Smooth muscle cell (in vitro differentiated cells): ENCODE measurements at regions not wholly inside any gene's neighbourhood (a gene's known extent, or its start where the extent isn't known, plus 50 kb on each side); places are given as distances from the start of the nearest gene placed in this dataset.

Experiments
- DNase-seq: peaks from one replicate; lab custom pipeline; 2025; ENCODE audit not compliant: unreplicated experiment; lab: John Stamatoyannopoulos, UW
- H2AFZ ChIP-seq: fragments of 200-600 bp; sonication (generic); 2 replicates; pipeline ENCODE4 v1.6.0; 2016; ENCODE audit warnings: antibody characterized with exemption, low read depth, mild to moderate bottlenecking
- H3F3A ChIP-seq: fragments of 200-600 bp; sonication (generic); 2 replicates; pipeline ENCODE4 v1.6.0; 2017; ENCODE audit warnings: antibody characterized with exemption, low read depth
- H3K27ac ChIP-seq: fragments of 200-600 bp; sonication (generic); 2 replicates; pipeline ENCODE4 v1.5.1; 2016; ENCODE audit warnings: low read depth, mild to moderate bottlenecking
- H3K27me3 ChIP-seq: fragments of 200-600 bp; sonication (generic); 2 replicates; pipeline ENCODE4 v1.6.1; 2016; ENCODE audit warnings: low read depth, mild to moderate bottlenecking
- H3K36me3 ChIP-seq: fragments of 200-600 bp; sonication (generic); 2 replicates; pipeline ENCODE4 v1.5.1; 2016; ENCODE audit warnings: low read depth
- H3K4me1 ChIP-seq: fragments of 200-600 bp; sonication (generic); 2 replicates; pipeline ENCODE4 v1.5.1; 2016; ENCODE audit warnings: low read depth
- H3K4me2 ChIP-seq: fragments of 200-600 bp; sonication (generic); 2 replicates; pipeline ENCODE4 v1.6.0; 2016; ENCODE audit warnings: mild to moderate bottlenecking
- H3K4me3 ChIP-seq: fragments of 200-600 bp; sonication (generic); 2 replicates; pipeline ENCODE4 v1.5.1; 2016; ENCODE audit warnings: mild to moderate bottlenecking
- H3K79me2 ChIP-seq: fragments of 200-600 bp; sonication (generic); 2 replicates; pipeline ENCODE4 v1.6.0; 2016; ENCODE audit warnings: low read depth, mild to moderate bottlenecking
- H3K9ac ChIP-seq: fragments of 200-600 bp; sonication (generic); 2 replicates; pipeline ENCODE4 v1.6.0; 2016; ENCODE audit warnings: low read depth
- H3K9me3 ChIP-seq: fragments of 200-600 bp; sonication (generic); replicated peaks from 2 replicates; pipeline ENCODE4 v1.5.1; 2016; ENCODE audit warnings: low read depth
- H4K20me1 ChIP-seq: fragments of 200-600 bp; sonication (generic); 2 replicates; pipeline ENCODE4 v1.6.0; 2016; ENCODE audit warnings: low read depth
- CTCF ChIP-seq: fragments of 200-600 bp; sonication (generic); IDR thresholded peaks from 2 replicates; pipeline ENCODE4 v1.5.1; 2017; ENCODE audit warnings: borderline replicate concordance, mild to moderate bottlenecking, antibody characterized with exemption; ENCODE audit not compliant: insufficient read depth, poor library complexity, severe bottlenecking
- WGBS: methylation state at CpG from one replicate; pipeline ENCODE4 v1.1.7; 2016; ENCODE audit warnings: low lambda C conversion rate; 5-methylcytosine and 5-hydroxymethylcytosine counted together

DNA sequence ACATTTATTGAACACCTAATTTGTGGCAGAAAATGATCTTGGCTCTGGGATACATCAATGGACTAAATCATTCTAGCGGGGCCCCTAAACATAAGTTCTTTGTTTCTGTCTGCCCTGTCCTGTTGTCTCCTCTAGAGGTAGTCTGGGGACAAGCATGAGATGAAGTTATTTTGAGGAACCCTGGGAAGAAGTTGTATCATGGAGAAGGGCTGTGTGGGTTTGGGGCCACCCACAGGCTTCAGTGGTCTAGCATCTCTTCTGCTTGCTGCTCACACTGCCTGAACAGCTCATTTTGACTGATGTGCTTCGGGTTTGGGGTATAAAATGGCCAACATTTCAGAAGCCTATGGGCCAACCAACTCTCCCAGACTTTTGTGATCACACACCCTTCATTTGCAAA, 50.3 kb upstream of the OSBPL11 start:
- no peak for TF ChIP-seq CTCF
- no peaks in the 10 kb centered on the region for H3F3A ChIP-seq
- H3K9me3 ChIP-seq: no peaks in the 10 kb centered on the region
- DNase-seq: no peak
- no peak overlapping the region for H3K27ac ChIP-seq
- H3K4me3 ChIP-seq: no peak overlapping the region
- no peak overlapping the region for H3K4me2 ChIP-seq
- no peaks in the 10 kb centered on the region for H3K79me2 ChIP-seq
- H2AFZ ChIP-seq: no peak overlapping the region
- 92% methylated on average over 2 of the region's 2 CpGs for WGBS
- no peaks in the 10 kb centered on the region for H3K4me1 ChIP-seq
- H3K9ac ChIP-seq: no peak overlapping the region
- no peaks in the 10 kb centered on the region for H3K36me3 ChIP-seq
- H4K20me1 ChIP-seq: no peaks in the 10 kb centered on the region
- no peaks in the 10 kb centered on the region for H3K27me3 ChIP-seq

DNA sequence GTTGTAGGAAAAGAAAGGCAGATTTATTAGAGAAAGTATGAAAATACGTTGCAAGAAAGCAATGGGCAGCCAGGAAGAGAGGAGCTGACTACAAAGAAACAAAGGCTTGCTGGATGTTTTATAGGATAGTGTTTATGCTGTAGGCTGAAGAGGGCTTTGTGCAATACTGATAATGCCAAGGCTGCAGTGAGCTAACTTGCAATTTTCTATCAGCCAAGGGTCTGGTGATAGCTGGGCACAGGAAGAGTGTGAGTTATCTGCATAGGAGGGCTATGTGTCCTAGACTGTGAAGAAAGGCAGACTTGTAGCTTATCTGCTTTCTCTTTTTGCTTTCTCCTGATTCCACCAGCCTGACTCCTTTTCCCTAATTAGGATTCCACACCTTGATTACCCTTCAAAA, 51.3 kb upstream of the OSBPL11 start:
- no peaks in the 10 kb centered on the region for H3K4me1 ChIP-seq
- no peak for DNase-seq
- no peaks in the 10 kb centered on the region for H3K9me3 ChIP-seq
- no peaks in the 10 kb centered on the region for H3F3A ChIP-seq
- H3K9ac ChIP-seq: no peak overlapping the region
- no peaks in the 10 kb centered on the region for H4K20me1 ChIP-seq
- H3K36me3 ChIP-seq: no peaks in the 10 kb centered on the region
- H3K4me2 ChIP-seq: no peak overlapping the region
- no peak for TF ChIP-seq CTCF
- H2AFZ ChIP-seq: no peak overlapping the region
- peak overlapping the region; percentile 79 for H3K27ac ChIP-seq
- H3K27me3 ChIP-seq: no peaks in the 10 kb centered on the region
- H3K4me3 ChIP-seq: no peak overlapping the region
- 63% methylated on average over 1 of the region's 1 CpG for WGBS
- no peaks in the 10 kb centered on the region for H3K79me2 ChIP-seq

GRCh38 chr3:125647318-125648014, 52.2 kb upstream of the OSBPL11 start:
- Histone ChIP-seq H3F3A (no peaks in the 10 kb centered on the region), H3K79me2 (no peaks in the 10 kb centered on the region), H3K4me2 (peak overlapping the region; percentile 43), H3K27me3 (no peaks in the 10 kb centered on the region), H4K20me1 (no peaks in the 10 kb centered on the region), H2AFZ (no peak overlapping the region), H3K4me3 (no peak overlapping the region), H3K9me3 (no peaks in the 10 kb centered on the region), H3K27ac (peak overlapping the region; percentile 79), H3K4me1 (no peaks in the 10 kb centered on the region), H3K36me3 (no peaks in the 10 kb centered on the region), H3K9ac (peak overlapping the region; percentile 30)
- DNase-seq: no peak
- TF ChIP-seq CTCF: no peak
- WGBS: 60% methylated on average over 8 of the region's 8 CpGs

GRCh38 chr3:125651244-125651643, 55.9 kb upstream of the OSBPL11 start:
- H3K27me3 ChIP-seq: no peaks in the 10 kb centered on the region
- WGBS: 75% methylated on average over 5 of the region's 5 CpGs
- no peak overlapping the region for H3K4me3 ChIP-seq
- no peak overlapping the region for H3K9ac ChIP-seq
- no peaks in the 10 kb centered on the region for H4K20me1 ChIP-seq
- no peaks in the 10 kb centered on the region for H3K36me3 ChIP-seq
- no peak overlapping the region for H2AFZ ChIP-seq
- H3K27ac ChIP-seq: no peak overlapping the region
- H3K4me1 ChIP-seq: no peaks in the 10 kb centered on the region
- no peak overlapping the region for H3K4me2 ChIP-seq
- DNase-seq: no peak
- H3K79me2 ChIP-seq: no peaks in the 10 kb centered on the region
- H3K9me3 ChIP-seq: no peaks in the 10 kb centered on the region
- no peak for TF ChIP-seq CTCF
- H3F3A ChIP-seq: no peaks in the 10 kb centered on the region
